RCC 7860 (cell line): ENCODE measurements at regions not wholly inside any gene's neighbourhood (a gene's known extent, or its start where the extent isn't known, plus 50 kb on each side); places are given as distances from the start of the nearest gene placed in this dataset.

Source experiments
- DNase-seq: peaks from one replicate; pipeline ENCODE4 v3.0.0-alpha.2; 2015; ENCODE audit warnings: low spot score
- FAIRE-seq: peaks from 2 replicates; lab custom pipeline; 2012; peaks lifted over from hg19 to GRCh38; lab: Jason Lieb, UNC

DNA sequence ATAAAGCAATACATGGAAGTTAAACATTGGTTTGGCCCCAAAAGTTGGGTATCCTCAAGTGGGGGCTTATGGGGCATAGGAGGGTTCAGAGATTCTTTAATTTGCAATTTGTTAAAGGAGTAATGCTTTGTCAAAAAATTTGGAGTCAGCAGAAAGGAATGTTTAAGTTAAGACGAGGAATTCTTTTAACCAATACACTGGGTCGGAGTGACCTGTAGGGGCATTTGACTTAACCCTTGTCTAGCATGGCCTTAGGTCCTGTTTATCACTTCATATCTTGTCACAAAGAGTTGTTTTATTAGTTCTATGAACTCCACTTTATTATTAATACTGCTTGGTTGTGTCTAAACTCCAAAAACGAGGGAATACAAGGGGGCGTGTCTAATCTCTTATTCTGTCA is 656.1 kb upstream of the RORB start:
- DNase-seq (no peak), FAIRE-seq (no peak)

DNA sequence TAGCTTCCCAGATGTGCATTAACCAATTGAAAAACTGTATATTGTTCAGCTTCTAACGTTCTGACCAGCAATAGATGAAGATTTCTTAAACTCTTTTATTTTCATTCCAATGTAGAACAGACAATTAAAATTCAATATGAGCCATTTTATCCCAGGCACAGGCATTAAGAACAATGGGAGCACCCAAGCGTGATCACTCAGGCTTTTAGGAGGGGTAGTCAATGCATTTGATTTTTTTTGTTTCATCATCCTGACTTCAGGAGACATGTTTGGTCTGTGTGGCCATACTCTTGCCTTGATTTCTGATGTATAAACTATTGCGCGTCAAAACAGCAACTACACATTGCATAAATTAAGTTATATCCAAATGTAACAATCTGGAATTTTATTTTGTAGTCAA is 653.0 kb upstream of the RORB start:
- DNase-seq = no peak
- FAIRE-seq = no peak

DNA sequence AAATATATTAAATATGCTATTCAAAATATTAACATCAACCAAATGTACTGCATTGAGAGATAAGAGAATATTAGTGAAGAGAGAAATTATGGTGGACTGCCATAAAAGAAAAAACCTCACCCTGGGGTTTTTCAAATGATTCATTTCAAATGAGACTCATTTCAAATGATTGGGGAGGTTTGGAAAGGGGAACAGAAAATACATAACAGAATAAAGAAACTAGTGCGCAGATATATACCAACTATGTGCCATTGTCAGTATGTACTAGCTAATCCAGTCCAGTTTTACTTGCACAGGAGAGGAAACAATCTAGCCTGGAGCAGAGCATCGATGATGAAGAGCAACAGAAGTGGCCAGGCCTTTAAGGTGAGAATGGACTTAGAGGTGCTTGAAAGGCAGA is 651.6 kb upstream of the RORB start:
- no peak for DNase-seq
- no peak for FAIRE-seq

DNA sequence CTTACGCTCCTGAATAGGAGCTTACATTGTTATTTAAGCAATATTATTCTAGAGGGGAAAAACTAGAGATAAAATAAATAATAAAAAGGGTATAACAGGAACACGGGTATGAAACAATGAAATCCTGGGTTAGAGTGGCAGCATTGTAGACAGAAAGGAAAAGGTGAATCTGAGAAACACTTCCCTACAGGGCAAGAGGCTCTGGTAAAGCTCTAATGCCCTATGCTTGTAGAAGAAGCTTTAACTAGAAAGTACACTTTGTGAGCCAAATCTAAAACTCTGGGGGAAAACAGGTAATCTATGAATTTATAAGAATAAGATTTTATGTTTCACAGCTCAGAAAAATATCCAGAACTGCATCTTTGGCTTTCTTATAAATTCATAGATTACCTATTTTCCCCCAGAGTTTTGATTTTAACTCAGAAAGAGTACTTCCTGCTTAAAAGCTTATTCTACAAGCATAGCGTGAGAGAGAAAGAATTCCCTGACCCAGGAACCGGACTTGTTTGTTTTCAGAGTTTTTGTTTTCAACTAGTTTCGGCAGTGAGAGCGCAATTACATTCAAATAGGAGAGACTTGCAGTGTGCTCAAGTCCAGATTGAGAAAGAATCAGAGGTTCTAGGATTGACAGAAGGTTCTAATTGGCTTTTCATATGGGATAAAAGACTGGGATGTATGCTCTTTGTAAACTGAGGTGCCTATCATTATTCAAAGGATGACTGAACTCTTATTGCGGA is 651.0 kb upstream of the RORB start:
- DNase-seq (no peak), FAIRE-seq (no peak)

DNA sequence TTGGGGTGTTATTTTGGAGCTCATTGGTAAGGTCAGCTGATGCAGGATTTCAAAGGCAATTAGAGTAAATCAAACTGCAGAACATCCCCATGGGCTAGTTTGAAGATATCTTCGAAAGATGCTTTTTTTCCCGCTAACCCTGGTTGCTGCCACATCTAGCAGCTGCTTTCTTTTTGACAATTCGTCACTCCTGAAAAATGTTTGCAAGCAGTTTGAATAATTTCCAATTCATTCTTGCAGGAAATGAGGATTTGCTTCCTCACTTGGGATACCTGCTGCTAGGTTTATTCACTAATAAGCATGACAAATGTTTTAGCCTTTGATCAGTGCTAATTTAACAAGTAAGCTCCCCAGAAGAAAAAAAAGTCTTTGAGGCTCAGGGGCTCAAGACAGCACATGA is 649.6 kb upstream of the RORB start:
- no peak for DNase-seq
- no peak for FAIRE-seq

DNA sequence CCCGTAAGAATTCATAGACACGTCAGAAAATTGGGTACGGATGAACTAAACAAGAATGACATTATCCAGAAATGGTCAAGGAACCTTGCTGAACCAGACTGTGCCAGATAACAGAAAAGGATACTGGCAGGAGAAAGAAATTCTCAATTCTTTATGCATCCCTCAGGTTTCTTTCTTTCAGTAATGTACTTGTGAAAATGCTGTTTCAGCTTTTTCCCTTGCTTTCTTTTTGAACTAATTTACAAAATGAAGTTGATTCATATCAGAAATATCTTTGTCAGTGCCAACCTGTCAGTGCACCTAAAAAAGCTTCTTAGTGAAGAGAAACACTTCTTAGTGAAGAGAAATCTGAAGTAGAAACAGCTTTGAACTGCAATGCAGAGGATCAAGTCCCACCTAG is 643.6 kb upstream of the RORB start:
- FAIRE-seq (no peak), DNase-seq (no peak)

DNA sequence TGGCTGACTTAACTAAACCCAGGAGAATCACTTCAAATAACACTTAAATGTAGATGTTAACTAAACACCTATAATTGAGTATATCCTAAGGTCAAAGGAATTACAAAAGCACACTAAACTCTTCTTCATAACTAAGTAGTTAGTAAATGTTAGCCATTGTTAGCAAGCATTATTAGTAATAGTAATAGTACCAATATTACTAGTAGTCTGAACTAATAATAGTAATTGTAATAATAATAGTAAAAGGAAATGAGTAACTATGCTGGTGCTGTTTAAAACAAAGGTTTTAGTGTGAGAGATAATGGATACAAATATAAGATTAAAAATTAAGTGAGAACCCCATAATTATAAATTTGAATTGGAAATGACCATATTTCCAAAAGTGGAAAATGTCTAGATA is 641.9 kb upstream of the RORB start:
- FAIRE-seq = peak; percentile 48
- DNase-seq = no peak

DNA sequence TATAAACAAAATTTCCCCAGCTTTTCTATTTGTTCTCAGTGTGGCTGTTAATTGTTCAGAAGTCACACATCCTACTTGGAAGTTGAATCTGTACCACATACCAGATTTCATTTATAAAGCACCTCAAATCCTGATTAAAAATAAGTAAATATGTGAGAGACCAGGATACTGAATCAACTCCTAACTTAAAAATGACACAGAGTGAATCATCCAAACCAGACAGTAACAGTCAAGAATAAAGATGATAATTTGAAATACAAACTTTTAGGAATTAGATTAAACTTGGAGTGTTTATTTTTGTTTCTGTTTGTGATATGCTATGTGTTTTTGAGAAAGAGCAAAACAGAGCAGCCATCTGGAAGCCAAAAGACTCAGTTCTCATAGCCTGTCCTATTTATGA is 633.2 kb upstream of the RORB start:
- DNase-seq = peak; percentile 8
- peak; percentile 78 for FAIRE-seq

DNA sequence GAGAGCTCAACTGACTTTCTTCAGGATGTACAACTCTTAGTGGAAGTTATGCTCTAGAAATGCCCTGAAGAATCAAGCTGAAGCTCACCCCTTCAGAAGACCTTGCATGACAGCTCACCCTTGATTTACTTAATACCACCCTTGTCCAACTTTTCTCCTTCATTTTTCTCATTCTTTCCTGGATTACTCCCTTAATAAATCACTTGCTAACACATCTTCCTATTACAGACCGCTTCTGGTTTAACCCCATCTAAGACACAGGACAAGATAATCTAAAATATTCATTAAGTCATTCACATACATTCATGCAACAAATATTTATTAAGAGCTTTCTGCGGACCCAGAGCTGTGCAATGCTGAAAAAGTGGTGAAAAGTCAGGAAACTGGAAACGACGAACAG is 630.7 kb upstream of the RORB start:
- FAIRE-seq = no peak

DNA sequence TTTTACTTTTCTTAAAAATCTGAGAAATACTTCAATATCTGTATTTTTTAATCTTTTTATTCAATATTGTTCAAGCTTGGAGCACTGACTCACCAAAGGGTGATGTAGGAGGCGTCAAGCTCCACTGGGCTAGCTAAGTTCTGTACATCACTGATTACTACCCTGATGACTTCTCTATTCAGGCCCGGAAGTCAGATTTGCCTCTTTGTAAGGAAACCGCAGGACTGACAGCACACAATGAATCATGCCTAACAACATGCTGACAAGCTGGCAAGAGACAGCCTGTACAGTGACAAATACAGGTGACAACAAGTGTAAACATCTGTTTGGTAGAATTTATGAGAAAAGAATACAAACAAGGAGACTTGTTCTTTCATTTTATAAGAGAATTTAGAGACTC is 627.9 kb upstream of the RORB start:
- peak; percentile 96 for DNase-seq
- peak; percentile 99 for FAIRE-seq

More for the DNA sequence above, 630.7 kb upstream of the RORB start:
- DNase-seq = no peak

DNA sequence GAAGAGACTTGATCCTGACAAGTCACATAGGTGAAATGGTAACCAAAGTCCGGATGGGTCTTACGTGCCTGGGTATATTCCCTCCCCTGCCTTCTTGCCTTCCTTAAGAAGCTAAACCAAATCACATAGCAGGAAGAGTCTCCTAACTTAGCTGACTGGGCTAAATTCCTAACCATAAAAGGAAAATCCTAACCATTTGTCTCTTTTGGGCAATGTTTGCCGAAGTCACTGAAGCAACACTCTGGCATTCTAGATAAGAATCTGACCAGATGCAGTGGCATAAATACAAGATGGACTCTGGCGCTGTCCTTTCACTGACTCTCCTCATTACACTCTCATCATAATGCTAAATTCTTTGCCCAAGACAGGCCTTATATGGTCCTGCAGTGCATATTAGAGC is 625.5 kb upstream of the RORB start:
- FAIRE-seq = peak; percentile 92
- DNase-seq = peak; percentile 92

DNA sequence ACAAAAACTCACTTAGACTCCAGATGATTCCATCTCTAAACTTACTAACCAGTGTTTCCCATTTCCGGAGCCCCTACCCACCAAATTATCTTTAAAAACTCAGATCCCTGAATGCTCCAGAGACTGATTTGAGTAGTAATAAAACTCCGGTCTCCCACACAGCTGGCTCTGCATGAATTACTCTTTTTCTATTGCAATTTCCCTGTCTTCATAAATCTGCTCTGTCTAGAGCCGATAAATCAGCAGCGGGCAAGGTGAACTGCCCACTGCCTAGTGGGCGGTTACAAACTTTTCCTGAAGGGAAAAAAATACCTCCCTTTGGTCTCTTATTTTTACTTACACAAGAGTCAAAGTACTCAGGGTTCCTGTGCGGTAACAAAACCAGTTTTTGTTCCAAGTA is 624.4 kb upstream of the RORB start:
- FAIRE-seq (no peak), DNase-seq (no peak)

DNA sequence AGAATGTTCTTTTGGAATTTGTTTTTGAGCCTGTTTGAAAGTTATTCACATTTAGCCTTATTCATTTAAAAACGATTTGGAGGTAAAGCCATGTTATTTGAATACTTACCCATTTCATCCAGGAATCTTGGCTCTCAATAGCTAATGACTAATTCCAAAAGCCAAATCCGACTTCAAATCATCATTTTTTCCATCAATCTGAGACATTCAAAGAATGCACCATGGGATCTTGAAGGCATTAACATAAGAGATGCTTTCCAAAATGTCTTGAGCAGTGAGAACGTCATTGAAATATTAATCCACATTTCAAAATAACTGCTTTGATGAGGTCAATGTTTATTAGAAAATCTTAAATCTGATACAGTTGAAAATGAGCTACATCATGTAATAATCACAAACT is 617.0 kb upstream of the RORB start:
- DNase-seq (no peak), FAIRE-seq (no peak)

DNA sequence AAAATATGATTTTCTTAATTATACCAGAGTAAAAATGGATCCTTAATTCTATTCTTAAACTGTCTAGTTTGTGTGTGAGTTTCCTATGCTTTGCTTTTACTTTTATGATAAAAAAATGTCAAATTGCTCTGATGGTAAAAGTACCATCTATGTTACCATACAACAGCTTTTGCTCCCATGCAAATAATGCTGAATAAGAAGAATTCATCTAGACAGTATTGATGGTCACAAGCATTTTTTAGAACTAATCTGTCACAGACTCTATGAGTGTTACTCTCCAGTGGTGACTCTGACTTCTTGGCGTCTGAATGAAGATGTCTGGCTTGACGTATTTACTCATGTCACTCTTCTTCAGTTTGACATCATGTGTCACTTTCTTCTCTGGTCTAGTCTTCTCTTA is 608.1 kb upstream of the RORB start:
- FAIRE-seq (no peak), DNase-seq (no peak)

DNA sequence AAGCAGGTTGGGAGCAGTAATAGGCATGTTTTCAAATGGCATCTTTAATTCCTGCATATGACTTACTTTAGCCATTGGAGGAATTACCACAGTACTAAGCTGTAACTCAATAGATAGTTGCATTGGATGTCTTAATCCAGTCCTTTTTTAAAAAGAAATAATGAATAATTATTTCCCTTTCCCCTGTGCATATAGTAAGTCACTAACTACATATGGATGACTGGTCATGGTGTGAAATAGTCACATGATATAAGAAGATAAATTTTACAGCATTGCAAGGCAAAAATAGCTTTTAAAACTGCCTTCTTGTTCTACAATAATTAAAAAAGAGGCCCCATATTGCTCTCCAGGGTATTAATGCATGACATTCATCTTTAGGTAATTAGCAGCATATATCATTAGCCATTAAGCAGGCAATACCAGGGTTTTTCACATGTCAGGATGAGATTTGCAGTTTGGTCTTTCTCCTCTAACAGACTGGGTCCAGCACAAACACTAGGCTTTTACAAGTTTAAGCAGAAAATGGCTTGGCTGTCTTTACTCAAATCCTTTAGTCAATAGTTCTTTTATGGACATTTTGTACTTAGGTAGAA is 606.4 kb upstream of the RORB start:
- FAIRE-seq = no peak

DNA sequence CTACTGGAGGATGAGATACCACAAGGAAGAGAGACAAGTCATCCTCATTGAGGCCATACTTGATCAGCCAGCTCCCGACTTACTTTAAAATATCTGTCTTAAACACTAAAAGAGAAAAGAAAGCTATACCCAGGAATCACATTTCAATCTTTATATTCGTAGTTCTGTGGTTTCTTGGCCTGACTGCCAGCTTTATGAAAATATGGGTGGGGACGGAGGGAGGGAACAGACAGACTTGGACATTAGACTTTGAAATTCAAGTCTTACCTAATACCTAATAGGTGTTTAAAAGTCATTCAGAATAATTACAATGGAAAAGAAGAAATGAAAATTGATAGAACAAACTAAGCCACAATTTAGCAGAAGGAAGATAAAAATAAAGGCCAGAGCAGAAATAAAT is 604.8 kb upstream of the RORB start:
- FAIRE-seq (no peak), DNase-seq (no peak)

More for the DNA sequence above, 606.4 kb upstream of the RORB start:
- no peak for DNase-seq

DNA sequence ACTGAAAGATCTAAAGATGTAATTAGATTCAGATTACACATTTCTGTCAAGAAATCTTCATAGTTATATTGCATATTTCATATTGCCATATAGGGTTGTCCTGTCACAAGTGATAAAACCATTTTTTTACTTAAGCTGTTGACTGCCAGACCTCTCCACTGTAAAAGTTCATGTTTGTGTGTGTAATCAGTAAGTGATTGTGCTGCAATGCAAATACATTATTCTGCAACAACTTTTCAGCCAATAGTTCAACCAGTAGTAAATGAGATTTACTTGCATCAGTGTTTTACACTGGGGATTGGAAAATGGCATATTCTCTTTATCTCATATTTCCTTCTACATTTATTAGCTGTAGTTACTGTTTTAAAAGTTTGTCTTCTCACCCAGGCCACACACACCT is 603.9 kb upstream of the RORB start:
- DNase-seq (no peak), FAIRE-seq (no peak)

DNA sequence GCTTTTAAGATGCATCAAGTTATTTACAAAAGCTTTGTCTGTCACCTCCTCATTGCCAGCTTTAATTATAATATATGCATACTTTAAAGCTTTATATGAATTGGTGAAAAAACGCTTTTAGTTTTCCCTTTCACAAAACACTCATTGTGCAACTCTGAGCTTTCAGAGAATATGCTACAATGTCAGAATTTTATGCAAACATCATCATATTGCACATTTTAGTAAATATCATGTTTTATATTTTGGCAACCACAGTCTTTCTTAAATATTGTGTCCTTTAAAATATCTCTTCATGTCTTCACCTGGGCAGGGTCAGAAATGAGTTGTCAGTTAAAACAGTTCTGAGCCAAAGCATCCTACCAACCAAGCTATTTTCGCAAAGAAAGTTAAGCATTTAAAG is 601.1 kb upstream of the RORB start:
- no peak for FAIRE-seq

DNA sequence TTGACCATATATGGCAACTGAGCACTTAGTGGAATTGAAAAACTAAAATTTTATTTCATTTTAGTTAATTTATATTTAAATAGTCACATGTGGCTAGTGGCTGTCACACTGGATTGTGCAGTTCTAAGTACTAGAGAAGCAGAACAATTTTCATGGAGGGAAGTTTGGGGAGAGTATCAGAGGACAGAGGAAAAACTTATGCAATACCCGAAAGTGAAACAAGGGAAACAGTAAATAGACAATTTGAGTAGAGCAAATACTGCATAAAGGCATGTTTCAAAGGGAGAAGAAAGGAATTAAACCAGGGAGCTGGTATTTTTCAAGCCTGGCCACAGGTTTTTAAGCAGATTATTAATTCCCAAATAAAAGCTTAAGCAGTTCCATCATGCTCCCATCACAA is 590.5 kb upstream of the RORB start:
- DNase-seq (no peak), FAIRE-seq (no peak)

More for the DNA sequence above, 601.1 kb upstream of the RORB start:
- DNase-seq = no peak

DNA sequence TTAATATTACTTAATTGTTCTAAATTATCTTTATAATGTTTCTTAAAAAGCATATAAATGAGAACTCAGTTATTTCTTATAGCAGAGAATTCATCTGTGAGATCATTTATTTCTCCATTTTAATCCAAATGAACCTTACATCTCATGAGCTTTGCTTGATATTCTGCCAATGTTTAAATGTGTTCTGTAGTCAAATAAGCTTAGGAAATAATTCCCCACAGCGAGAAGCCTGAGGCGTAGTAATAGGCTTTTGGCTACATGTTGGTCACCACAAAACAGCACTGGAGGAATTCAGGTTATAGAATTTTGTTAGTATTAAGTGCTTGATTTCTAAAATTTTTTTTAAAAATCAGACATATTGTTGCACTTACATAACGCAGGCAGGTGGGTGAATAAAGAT is 585.3 kb upstream of the RORB start:
- FAIRE-seq (no peak), DNase-seq (no peak)

DNA sequence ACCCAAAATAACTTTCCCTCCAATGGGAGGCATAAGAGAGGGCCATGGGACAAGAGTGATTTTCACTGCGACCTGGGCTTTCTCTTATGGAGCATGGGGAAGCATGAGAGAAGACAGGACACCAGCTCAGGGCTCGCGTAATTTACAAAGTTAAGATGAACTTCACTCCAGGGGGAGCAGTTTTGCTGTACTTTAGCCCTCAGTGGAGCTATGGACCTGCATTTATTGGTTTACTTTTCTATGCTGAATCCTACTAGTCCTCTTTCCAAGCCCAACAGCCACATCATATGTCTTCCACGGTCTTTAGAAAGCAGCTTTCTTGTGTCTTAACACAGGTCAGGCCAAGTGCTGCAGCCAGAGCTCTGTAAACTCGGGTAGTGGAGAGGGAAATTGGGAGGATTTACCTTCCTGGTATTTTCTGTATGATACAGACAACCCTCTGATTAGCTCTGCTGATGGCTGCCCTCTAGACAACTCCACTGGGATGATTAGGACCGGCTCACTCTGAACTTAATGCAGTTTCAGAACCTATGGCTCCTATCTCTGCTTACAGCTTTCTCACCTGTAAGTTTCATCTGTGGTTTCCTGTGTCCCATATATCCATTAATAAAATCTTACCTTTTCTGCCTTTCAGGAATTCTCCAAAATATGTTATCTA is 581.0 kb upstream of the RORB start:
- DNase-seq = no peak
- no peak for FAIRE-seq

DNA sequence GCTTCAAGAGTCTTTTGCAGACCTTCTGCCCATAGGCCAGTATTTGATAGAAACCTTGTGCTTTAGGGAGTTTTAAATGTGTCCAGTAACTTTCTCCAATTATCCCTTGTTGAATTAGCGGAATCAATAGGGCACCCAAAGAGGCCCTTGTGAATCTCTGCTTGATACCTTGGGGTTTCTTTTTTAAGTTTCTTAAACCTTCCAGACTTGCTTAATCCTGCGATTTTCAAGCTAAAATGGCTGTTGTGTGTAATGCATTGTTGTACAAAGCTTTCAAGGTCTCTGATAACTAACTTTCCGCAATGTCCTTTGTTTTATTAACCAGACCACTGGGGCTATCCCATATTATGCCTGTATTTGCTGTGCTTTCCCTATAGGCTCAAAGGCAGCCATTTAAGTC is 577.4 kb upstream of the RORB start:
- DNase-seq (no peak), FAIRE-seq (no peak)
